ENCODE measurements at regions not wholly inside any gene's neighbourhood (a gene's known extent, or its start where the extent isn't known, plus 50 kb on each side); places are given as distances from the start of the nearest gene placed in this dataset.

DNA sequence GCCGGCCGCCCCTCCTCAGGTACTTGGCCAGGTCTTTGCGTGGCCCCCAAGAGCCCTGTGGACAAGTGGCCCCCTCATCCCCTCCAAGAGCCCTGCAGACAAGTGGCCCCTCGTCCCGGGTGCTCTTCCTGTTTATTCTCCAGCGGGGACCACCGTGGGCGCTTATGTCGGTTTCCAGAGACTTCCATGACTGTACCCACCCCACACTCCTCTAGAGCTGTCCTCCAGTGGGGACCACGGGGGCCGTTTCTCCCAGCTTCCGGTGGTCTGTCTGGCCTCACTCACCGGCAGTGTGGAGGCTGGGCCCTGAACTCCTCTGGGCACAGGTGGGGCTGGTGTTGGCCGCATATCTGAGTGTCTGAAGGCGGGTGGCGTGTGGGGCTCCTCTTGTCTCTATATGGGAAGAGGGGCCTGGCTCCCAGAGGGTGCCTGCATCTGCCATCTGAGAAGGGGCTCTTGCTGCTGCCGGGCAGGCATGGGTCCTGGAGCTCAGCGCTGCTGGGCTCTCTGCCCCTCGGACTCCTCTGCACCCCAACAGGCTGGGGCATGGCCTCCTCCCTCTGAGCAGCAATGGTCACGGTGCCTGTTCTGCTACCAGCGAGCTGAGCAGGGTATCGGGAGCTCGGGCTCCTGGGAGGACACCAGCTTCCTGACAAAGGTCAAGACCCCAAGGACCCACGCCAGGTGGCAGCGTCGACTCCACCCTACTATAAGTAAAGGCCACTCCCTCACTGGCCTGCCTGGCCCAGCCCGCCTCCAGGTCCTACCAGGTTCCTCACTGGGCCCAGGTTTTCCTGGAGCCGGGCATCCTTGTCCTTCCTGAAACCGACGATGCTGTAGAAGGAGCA is 1264.3 kb downstream of the BRD1 start:
- intact Hi-C loops (cut with DNase I): no loop called here
- DNase-seq: peak in 4 of 10 donors; percentile 19 to 81 (median 72)

DNA sequence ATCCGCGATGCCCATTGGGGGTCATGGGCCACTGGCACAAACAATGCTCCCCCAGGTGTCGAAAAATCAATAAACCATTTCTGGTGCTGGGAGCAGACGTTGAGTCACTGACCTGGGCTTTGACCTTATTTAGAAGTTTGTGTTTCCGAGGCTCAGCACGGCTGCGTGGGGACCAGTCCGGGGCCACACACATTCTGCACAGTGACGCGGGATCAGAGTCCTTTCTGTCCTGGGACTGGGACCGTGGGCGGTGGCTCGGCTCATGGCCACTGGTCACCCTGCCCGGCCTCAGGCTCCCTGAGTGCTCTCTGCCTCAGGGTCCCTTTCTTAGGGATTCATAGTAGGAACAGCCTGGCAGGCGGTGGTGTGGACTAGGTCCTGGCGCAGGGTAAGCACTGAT is 1266.0 kb downstream of the BRD1 start:
- intact Hi-C loops (cut with DNase I): no loop called here

DNA sequence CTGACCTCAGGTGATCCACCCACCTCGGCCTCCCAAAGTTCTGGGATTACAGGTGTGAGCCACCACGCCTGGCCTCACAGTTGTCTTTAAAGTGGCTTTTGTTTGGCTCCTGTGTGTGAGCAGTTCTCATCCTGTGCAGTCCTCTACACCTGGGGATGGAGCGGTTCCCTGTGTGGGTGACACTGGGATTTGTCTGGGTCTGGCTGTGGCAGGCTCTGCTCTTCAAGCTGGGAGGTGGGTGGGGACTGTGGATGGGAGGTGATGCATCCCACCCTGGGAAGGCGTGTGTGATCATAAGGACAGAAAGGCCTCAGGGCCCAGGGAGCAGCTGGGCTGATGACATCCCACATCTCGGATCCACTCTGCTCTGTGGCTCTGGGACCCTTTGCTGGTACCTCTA is 1266.8 kb downstream of the BRD1 start:
- intact Hi-C loops (cut with DNase I): no loop called here
- peak in 3 of 10 donors; percentile 14 to 61 (median 56) for DNase-seq

More for the DNA sequence above, 1266.0 kb downstream of the BRD1 start:
- DNase-seq: peak in 4 of 10 donors; percentile 24 to 68 (median 54)

DNA sequence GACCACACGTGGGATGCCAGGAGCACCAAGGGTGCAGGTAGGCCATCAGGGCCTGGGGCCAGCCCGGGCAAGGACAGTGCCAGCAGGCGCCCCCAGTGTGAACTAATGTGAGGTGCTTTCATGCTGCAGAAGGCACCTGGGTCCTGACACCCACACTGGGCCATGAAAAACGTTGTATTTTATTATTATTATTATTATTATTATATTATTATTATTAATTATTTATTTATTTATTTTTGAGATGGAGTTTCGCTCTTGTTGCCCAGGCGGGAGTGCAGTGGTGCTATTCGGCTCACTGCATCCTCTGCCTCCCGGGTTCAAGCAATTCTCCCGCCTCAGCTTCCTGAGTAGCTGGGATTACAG is 1267.3 kb downstream of the BRD1 start:
- peak in 2 of 10 donors; percentile 8 to 59 for DNase-seq
- intact Hi-C loops (cut with DNase I): no loop called here

DNA sequence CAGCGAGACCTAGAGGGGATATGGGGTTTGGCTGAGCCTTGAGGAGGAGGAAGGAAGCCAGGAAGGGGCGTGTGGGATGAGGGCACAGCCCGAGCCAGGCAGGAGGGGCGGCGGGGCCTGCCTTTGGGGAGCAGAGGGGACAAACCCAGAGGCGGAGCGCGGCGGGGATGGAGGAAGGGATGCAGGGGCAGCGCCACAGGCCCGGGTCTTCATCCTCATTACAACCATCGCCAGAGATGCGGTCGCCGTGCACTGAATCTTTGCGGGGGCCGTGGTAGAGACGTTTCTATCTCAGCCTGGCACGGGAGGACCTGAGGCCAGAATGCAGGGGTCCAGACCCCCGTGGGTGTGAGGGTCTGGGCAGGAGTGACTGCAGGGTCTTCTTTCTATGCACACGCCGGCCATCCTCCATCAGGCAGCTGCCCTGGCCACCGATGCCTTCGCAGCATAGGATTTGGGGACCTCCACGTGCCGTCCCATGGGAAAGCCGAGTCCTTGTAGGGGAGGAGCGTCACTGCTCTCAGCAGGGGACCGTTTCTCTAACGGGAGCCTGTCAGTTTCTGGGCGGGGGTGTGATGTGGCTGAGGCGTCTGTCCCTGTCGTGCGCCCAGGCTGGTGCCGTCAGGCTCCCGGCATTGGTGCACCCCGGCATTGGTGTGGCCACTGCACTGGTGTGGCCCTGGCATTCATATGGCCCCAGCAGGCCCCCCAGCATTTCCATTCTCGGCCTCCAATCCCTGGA is 1267.9 kb downstream of the BRD1 start:
- intact Hi-C loops (cut with DNase I): no loop called here
- peak in 3 of 10 donors; percentile 20 to 72 (median 59) for DNase-seq

DNA sequence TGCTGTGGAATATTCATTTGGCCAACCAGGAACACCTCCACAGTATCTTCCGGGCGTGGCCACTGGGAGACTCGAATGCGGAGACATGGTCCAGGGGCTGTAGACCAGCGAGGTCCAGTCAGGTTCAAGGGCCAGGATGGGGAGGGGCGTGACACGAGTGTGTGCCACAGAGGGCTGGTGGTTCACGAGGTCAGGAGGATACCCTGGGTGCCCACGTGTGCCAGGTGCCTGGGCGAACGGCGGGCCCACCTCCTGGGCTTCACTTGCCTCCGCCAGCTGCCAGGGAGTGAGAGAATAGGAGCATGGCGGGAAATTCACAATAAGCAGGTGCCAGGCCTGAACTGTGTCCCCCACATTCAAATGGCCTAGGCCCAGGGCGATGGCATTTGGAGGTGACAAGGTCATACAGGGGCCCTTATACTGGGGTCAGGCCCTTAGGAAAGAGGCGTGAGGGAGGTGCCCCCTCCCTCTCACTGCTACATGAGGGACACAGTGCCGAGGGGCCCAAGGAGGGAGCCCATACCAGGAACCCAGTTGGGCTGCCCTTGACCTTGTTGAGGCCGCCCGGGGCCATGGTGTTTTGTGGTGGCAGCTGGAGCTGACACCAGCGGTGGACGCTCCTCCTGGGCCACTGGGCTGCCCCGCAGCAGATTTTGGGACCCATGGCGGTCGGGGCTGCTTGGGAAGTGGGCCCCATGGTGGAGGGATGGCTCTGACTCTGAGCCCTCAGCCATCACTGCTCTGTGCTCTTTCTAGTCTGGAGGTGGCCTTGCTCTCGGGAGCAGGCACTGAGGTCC is 1268.9 kb downstream of the BRD1 start:
- intact Hi-C loops (cut with DNase I): no loop called here
- peak in 2 of 10 donors; percentile 22 to 70 for DNase-seq

DNA sequence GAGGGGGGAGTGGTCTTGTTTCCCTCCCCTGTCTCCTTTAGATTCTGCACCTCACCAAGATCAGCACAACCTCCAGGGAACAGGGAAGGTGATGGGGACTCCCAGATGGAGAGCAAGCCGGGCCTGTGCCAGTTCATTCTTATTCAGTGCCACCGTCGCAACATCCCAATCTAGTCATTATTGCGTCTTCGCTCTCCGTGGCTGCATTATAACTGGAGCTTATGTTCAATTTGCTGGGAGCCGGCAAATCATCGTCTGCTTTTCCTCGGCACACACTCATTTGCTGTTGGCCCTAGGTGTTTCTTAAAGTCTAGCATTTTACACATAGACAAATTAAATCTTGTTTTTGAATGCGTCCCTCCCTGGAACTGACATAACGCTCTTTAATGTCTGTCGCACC is 1269.7 kb downstream of the BRD1 start:
- DNase-seq: no peak
- intact Hi-C loops (cut with DNase I): no loop called here

DNA sequence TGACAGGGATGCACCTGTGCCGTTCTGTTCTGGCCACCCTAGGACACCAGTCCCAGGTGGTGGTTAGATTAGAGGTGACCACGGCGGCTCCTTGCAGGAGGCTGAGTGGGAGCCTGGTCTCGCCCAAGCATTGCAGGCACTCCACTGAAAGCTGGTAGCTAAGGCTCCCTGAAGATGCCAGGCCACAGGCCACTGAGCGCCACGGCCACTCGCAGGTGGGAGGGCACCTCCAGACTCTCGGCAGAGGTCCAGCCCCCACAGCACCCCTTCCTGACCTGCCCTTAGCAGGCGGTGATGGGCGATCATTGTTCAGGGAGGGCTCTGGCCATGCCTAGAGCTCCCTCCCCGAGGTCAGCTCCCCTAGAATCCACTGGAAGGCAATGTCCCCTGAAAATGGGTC is 1270.2 kb downstream of the BRD1 start:
- DNase-seq: peak in 1 of 10 donors; percentile 73
- intact Hi-C loops (cut with DNase I): no loop called here

DNA sequence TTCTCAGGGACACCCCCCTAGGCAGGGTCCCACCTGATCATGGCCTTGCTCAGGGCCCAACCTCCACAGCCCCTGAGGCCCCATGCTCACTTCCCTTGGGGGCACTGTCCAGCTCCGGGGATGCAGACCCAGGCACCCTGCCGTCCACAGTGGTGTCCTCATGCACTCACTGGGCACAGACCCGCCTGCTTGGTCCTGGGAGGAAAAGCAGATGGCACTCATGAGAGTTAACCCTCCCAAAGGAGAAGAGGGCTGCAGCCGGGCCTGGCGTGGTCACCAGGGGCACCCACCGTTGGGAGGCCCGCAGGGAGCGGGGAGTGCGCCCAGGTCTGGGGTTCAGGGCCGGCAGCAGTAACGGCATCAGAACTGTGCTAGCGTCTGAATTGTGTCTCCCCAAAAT is 1270.9 kb downstream of the BRD1 start:
- DNase-seq: no peak
- intact Hi-C loops (cut with DNase I): no loop called here

DNA sequence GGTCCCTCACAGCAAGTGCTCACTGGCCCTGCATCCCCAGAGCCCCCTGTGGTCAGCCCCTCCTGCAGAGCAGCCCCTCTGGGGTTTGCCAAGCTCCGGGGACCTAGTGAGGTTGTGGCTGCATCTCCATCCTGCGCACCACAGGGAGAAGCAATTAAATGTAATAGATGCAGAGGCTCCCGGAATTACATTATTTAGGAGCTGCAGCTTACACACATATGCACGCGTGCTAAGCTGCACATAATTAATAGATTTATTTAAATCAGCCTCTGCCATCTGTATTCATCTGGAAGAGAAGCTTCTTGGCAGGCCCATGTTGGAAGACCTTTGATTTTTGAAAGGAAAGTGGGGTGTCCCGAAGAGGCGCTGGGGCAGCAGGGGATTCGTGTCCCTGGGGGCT is 1271.5 kb downstream of the BRD1 start:
- no peak for DNase-seq
- intact Hi-C loops (cut with DNase I): no loop called here

DNA sequence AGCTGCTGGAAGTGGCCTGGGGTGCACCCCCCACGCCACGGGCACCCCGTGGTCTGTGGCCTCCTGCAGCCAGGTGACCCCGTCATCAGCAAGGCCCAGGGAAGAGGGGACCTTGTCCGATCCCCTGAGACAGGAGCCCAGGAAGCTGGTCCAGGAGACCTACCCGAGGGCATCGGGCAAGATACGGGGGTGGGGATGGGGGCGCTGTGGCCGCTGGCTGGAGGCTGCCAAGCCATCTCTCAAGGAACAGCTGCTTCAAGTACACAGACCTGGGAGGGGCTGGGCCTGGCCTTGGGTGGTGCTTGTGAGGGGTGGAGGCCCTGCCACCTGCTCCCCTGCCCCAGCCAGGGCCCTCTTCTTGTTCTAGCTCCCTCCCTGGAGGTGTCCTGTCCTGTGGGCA is 1272.1 kb downstream of the BRD1 start:
- intact Hi-C loops (cut with DNase I): no loop called here

DNA sequence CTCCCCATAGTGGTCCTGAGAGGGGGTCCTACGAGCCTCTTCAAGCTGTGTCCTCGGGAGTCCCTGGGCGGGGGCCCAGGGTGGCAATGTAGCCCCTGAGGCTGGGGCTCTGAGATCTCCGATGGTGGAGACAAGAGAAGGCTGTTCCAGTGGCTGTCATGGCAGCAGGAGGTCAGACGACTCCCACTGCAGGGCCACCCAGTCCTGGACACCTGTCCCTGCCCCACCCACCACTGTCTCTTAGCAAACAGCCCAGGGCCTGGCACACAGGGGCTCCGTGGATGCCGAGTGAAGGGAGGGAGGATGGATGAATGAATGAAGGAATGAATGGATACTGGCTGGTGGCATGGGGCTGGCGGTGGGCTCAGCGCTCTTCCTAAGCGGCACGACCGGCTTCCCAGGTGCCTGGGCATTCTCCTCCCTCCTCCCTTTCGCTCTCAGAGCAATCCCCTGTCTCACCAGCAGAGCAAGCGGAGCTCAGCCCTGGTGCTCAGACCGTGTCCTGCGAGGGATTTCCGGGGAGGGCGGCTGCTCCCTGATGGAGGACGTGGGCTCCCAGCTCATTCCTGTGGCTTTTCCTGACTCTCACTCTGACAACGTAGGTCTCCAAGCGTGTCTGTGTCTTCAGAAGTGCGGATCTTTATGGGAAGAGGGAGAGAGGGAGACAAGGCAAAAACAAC is 1272.6 kb downstream of the BRD1 start:
- DNase-seq: no peak
- intact Hi-C loops (cut with DNase I): no loop called here

More for the DNA sequence above, 1272.1 kb downstream of the BRD1 start:
- DNase-seq: no peak

DNA sequence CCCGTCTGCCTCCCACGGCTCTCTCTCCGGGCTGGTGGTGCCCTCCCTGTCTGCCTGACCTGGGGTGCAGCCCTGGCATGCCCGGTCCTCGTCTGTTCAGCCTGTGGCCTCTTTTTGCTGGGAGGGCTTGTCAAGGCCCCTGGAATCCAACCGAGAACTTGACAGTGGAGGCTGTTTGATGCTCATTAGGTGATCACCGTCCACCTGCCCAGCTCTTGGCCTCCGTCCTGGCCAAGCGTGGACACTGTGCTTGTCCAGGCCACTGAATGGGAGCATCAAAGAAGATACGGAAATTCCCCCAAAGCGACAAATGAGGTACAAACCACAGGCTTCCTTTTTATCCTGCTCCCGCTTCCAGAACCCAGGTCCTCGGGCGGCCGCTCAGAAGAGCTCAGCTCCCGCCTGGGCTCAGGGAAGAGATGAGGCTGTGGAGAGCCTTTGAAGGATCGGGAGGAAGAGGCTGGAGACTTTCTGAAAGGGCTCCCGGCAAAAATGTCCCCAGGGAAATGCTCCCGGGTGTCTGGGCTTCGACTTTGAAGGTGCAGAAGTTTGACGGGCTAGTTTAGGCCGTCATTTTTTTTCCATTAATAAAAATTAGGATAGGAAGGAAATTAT is 1273.9 kb downstream of the BRD1 start:
- intact Hi-C loops (cut with DNase I): no loop called here
- no peak for DNase-seq

DNA sequence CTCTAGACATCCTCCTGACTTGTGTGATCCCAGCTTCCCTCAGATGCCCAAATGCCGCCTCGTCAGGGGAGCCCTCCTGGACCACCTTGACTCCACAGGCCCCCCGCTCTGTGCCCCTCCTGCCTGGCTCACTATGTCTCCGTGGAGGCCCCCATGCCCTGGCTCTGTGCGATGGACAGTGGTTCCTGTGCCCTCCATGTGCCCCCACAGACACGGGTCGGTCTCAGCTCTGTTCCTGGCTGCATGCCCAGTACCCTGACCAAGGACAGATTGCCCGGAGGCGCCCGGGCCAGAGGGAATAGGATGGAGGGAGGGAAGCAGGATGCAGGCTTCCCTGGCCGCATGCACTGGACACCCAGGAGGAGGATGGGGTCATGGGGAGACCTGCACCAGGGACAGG is 1274.6 kb downstream of the BRD1 start:
- DNase-seq: no peak
- intact Hi-C loops (cut with DNase I): no loop called here

DNA sequence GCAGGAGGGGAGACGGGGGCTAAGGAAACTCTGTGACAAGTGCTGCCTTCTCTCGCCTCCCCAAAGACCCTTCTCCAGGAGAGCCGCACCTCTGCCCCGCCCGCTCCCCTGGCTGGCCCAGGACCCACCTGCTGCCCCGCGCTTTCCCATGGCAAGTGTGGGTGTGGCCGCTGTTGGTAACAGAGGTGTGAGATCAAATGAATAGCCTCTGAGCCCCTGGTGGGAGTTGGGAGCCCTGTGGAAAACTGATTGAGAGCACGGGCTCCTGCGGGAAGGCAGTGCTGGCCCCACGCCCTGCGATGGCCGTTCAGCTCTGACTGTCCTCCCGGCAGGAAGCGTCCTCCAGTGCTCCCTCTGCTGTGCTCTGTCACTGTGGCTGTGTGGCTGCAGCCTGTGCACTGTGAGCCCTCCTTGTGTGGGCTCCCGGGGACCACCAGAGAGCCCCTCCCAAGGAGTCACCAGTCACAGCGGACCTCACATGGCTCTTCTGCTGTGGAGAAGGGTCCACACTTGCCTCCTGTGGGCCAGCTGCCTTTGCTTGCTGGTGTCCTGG is 1275.9 kb downstream of the BRD1 start:
- intact Hi-C loops (cut with DNase I): no loop called here

DNA sequence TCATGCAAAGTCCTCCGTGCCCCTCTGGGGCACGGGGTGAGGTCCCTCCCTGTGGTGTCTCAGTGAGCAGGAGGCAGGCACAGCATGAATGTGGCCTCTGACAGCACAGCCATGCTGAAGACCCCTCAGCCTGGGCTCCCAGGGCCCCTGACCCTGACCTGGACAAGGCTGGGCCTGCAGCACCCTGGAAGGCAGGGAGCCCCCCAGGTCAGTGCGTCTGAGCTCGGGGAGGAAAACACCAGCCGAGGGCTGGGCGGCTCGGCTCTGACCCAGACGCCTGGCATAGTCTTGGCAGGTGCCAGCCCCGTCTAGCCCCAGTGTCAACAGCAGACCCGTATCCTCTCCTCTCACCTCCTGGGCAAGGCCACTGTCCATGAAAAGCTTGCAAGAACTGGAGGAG is 1276.6 kb downstream of the BRD1 start:
- no peak for DNase-seq
- intact Hi-C loops (cut with DNase I): no loop called here

More for the DNA sequence above, 1275.9 kb downstream of the BRD1 start:
- DNase-seq: no peak

DNA sequence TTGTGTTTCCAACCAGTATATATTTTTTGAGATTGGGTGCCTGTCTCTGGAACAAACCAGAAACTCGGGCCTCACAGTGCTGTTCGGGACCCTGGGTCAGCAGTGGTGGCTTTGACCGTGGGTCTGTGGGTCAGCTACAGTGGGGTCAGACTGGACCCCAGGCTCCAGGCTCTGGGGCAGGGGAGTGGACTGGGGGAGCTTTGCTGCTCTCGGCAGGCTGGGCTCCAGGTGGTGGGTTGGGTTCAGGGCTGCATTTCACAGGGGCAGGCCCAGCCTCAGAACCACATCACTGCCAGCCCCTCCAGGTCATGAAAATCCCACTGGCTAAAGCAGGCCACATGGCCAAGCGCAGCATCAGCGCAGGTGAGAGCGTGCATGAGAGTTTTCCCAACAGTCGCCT is 1279.3 kb downstream of the BRD1 start:
- no peak for DNase-seq
- intact Hi-C loops (cut with DNase I): no loop called here

DNA sequence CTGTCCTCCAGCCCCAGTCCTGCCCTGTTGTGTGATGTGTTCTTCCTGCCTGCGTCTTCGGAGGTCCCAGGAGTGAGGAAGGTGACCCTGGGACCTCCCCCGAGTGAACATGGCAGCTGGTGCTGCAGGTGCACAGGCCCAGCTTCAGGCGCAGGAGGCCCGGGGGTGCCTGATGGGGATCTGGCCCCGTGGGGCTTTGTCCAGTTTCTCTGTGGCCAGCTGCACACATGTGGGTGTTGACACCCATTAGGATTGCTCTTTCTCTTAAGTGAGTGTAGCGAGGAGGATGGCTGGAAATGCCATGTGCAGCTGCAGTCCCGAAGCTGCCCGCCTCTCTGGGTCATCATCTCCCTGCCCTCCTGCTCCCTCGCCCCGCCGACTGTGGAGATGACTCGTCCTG is 1279.7 kb downstream of the BRD1 start:
- intact Hi-C loops (cut with DNase I): no loop called here
- DNase-seq: no peak

DNA sequence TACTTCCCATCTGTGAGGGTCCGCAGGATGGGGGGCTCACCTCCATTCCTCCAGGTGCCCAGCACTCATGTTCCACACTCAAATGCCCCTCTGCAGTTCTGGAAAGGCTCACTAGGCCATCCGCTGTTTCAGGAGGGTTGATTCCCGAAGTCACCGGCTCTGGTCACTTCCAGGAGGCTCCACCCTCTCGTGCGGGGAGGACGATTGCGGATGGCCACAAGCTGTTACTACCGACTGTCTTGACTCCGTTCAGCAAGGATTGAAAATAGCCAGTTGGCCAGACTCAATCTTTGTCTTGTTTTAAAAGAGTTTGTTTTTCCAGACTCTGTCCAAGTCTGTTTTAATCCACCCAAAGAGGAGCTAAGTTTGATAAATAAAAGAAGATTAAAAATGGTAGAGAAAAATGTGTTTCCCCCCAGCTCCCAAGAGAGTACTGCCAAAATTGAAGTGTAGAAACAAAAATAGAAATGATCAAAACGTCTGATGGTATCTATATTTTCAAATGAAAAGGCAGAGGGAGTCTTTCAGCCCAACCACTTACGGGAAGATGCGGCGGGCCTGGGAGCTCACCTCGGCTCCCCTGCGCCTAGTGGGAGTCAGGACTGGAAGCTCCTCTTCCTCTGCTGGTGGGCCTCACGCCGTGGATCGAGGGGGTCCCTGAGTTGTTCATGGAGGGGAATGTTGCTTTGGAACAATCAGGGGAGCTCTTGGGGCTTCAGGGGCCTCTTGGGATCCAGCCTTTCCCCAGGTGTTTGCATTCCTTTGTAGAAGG is 1280.8 kb downstream of the BRD1 start:
- no peak for DNase-seq
- intact Hi-C loops (cut with DNase I): no loop called here

Data from posterior cingulate gyrus (tissue), 11 donors.